AG04450 (cell line): ENCODE measurements at regions not wholly inside any gene's neighbourhood (a gene's known extent, or its start where the extent isn't known, plus 50 kb on each side); places are given as distances from the start of the nearest gene placed in this dataset.

ENCODE experiments used
- CTCF ChIA-PET: fragments of 300-600, 350-600 bp; formaldehyde crosslinking; extraction: SDS; loops from one replicate; lab custom pipeline; 2022; ENCODE audit warnings: antibody characterized with exemption, inconsistent platforms; lab: Charles Lee
- POLR2A ChIA-PET: fragments of 350-600 bp; formaldehyde crosslinking; extraction: SDS; loops from one replicate; lab custom pipeline; 2021; ENCODE audit warnings: antibody characterized with exemption, inconsistent platforms; lab: Yijun Ruan, JAX
- DNase-seq: peaks from one replicate; pipeline ENCODE4 v3.0.0-alpha.2; 2011; ENCODE audit warnings: low read depth, low spot score
- H3K27ac ChIP-seq: one replicate; pipeline ENCODE4 v1.5.1; 2012; ENCODE audit warnings: low read depth, low read length, control low read depth
- H3K27me3 ChIP-seq: one replicate; pipeline ENCODE4 v1.6.0; 2012; ENCODE audit warnings: low read length; ENCODE audit not compliant: control insufficient read depth, insufficient read depth
- H3K4me3 ChIP-seq: 2 replicates; pipeline ENCODE4 v1.5.1; 2011; ENCODE audit warnings: mild to moderate bottlenecking, low read depth, low read length, control low read depth
- H3K9me3 ChIP-seq: 2 replicates; pipeline ENCODE4 v1.5.1; 2012; ENCODE audit warnings: low read length; ENCODE audit not compliant: control insufficient read depth, insufficient read depth
- CTCF ChIP-seq: IDR thresholded peaks from 2 replicates; pipeline ENCODE4 v1.5.1; 2011; ENCODE audit warnings: low read depth, low read length, control low read depth, inconsistent platforms

GRCh38 chr2:240355962-240356361, 79.5 kb upstream of the GPC1 start:
- H3K27ac ChIP-seq, result no peak overlapping the region
- no peak for TF ChIP-seq CTCF
- H3K27me3 ChIP-seq, result peaks cover 10% of the 10 kb centered on the region
- no peak overlapping the region for H3K4me3 ChIP-seq
- ChIA-PET CTCF (no interaction called here), POLR2A (interaction anchor here (1.3 kb wide), 1 partner anchor 19 kb away, joined by 4 read pairs; no protein-coding TSS in a partner anchor)
- H3K9me3 ChIP-seq, result peaks cover 26% of the 10 kb centered on the region
- no peak for DNase-seq

GRCh38 chr2:240356700-240357640, 78.5 kb upstream of the GPC1 start:
- peaks cover 35% of the 10 kb centered on the region for H3K9me3 ChIP-seq
- ChIA-PET POLR2A (no interaction called here), CTCF (no interaction called here)
- no peak for TF ChIP-seq CTCF
- H3K27ac ChIP-seq, result no peak overlapping the region
- DNase-seq, result no peak
- H3K27me3 ChIP-seq, result peaks cover 4% of the 10 kb centered on the region
- no peak overlapping the region for H3K4me3 ChIP-seq

- CTCF ChIA-PET, result no interaction called here
- Histone ChIP-seq H3K27ac (no peak overlapping the region), H3K4me3 (no peak overlapping the region), H3K27me3 (peaks cover 2% of the 10 kb centered on the region), H3K9me3 (peaks cover 35% of the 10 kb centered on the region)
- POLR2A ChIA-PET, result no interaction called here
- no peak for TF ChIP-seq CTCF
- no peak for DNase-seq
Observed at GRCh38 chr2:240357641-240358012, 77.8 kb upstream of the GPC1 start.

- no peak overlapping the region for H3K27ac ChIP-seq
- DNase-seq, result no peak
- ChIA-PET POLR2A (interaction anchor here (1.2 kb wide), 1 partner anchor 12 kb away, joined by 4 read pairs; no protein-coding TSS in a partner anchor), CTCF (interaction anchor here (0.5 kb wide), 1 partner anchor 28 kb away, joined by 3 read pairs; no protein-coding TSS in a partner anchor)
- H3K9me3 ChIP-seq, result peaks cover 38% of the 10 kb centered on the region
- peaks cover 2% of the 10 kb centered on the region for H3K27me3 ChIP-seq
- no peak for TF ChIP-seq CTCF
- no peak overlapping the region for H3K4me3 ChIP-seq
Observed at GRCh38 chr2:240358080-240358479, 77.4 kb upstream of the GPC1 start.
